H1 (cell line): ENCODE measurements at regions not wholly inside any gene's neighbourhood (a gene's known extent, or its start where the extent isn't known, plus 50 kb on each side); places are given as distances from the start of the nearest gene placed in this dataset.

Experiments
- ASH2L ChIP-seq: fragments of 200-600, 300-600 bp; sonication (generic); IDR thresholded peaks from one replicate; pipeline ENCODE4 v1.7.1; 2017; ENCODE audit warnings: low read length
- CEBPB ChIP-seq: IDR thresholded peaks from 2 replicates; pipeline ENCODE4 v1.6.1; 2012; ENCODE audit warnings: low read depth, low read length
- CHD7 ChIP-seq: fragments of 300-600 bp; sonication (generic); IDR thresholded peaks from 2 replicates; pipeline ENCODE4 v1.7.1; 2012; ENCODE audit warnings: low read length, moderate library complexity, mild to moderate bottlenecking, inconsistent platforms; ENCODE audit not compliant: insufficient replicate concordance
- GTF2F1 ChIP-seq: IDR thresholded peaks from 2 replicates; pipeline ENCODE4 v1.6.1; 2012; ENCODE audit warnings: low read depth, low read length, improper control_type of control experiment, borderline replicate concordance
- MAX ChIP-seq: IDR thresholded peaks from 2 replicates; pipeline ENCODE4 v1.6.1; 2012; ENCODE audit warnings: inconsistent platforms

- no peak for TF ChIP-seq CHD7
- no peak for TF ChIP-seq ASH2L
- no peak for TF ChIP-seq GTF2F1
- TF ChIP-seq MAX: no peak
- TF ChIP-seq CEBPB: no peak
Observed at GRCh38 chr9:21686738-21687137, 115.7 kb upstream of the MTAP start (continued).
